Mesothelial cell of epicardium (in vitro differentiated cells): ENCODE measurements at regions not wholly inside any gene's neighbourhood (a gene's known extent, or its start where the extent isn't known, plus 50 kb on each side); places are given as distances from the start of the nearest gene placed in this dataset.

ENCODE experiments used
- DNase-seq, 2 experiments: peaks; one replicate each; pipeline ENCODE4 v3.0.0; 2021; ENCODE audit warnings: low spot score in 2 of 2; ENCODE audit not compliant: unreplicated experiment in 2 of 2
- H3K27ac Mint-ChIP-seq: 2 replicates; pipeline ENCODE4 v1.8.0; 2021; ENCODE audit warnings: mixed read lengths
- H3K27me3 Mint-ChIP-seq: 2 replicates; pipeline ENCODE4 v1.8.0; 2021; ENCODE audit warnings: low read depth, mixed read lengths
- H3K36me3 Mint-ChIP-seq: 2 replicates; pipeline ENCODE4 v1.8.0; 2021; ENCODE audit warnings: mixed read lengths
- H3K4me1 Mint-ChIP-seq: 2 replicates; pipeline ENCODE4 v1.8.0; 2021; ENCODE audit warnings: mixed read lengths
- H3K4me3 Mint-ChIP-seq: 2 replicates; pipeline ENCODE4 v1.8.0; 2021; ENCODE audit warnings: mild to moderate bottlenecking, moderate library complexity, mixed read lengths
- H3K9me3 Mint-ChIP-seq: 2 replicates; pipeline ENCODE4 v1.8.0; 2021; ENCODE audit warnings: mixed read lengths
- CTCF ChIP-seq: fragments of 200-600 bp; sonication (generic); IDR thresholded peaks from one replicate; pipeline ENCODE4 v1.5.0; 2021; ENCODE audit warnings: antibody characterized with exemption; ENCODE audit not compliant: unreplicated experiment

GRCh38 chr21:35611708-35612132 lies 448.6 kb downstream of the SETD4 start:
- Mint-ChIP-seq H3K4me3 (no peak overlapping the region), H3K27ac (no peak overlapping the region), H3K4me1 (peaks cover 2% of the 10 kb centered on the region), H3K27me3 (no peaks in the 10 kb centered on the region), H3K9me3 (peaks cover 5% of the 10 kb centered on the region), H3K36me3 (no peaks in the 10 kb centered on the region)
- TF ChIP-seq CTCF = no peak
- no peak for DNase-seq

- no peak for TF ChIP-seq CTCF
- no peak for DNase-seq
- no peak overlapping the region for H3K27ac Mint-ChIP-seq
- peaks cover 1% of the 10 kb centered on the region for H3K27me3 Mint-ChIP-seq
- no peaks in the 10 kb centered on the region for H3K36me3 Mint-ChIP-seq
- H3K4me3 Mint-ChIP-seq = no peak overlapping the region
- peaks cover 5% of the 10 kb centered on the region for H3K9me3 Mint-ChIP-seq
- peaks cover 2% of the 10 kb centered on the region for H3K4me1 Mint-ChIP-seq
Observed at GRCh38 chr21:35609263-35609662, 451.1 kb downstream of the SETD4 start.

- Mint-ChIP-seq H3K4me3 (no peak overlapping the region), H3K36me3 (no peaks in the 10 kb centered on the region), H3K27me3 (peaks cover 7% of the 10 kb centered on the region), H3K4me1 (no peaks in the 10 kb centered on the region), H3K9me3 (peaks cover 5% of the 10 kb centered on the region), H3K27ac (no peak overlapping the region)
- no peak for DNase-seq
- TF ChIP-seq CTCF = no peak
Observed at GRCh38 chr21:35607406-35607805, 452.9 kb downstream of the SETD4 start.

GRCh38 chr21:35606578-35606977 lies 453.7 kb downstream of the SETD4 start:
- H3K27me3 Mint-ChIP-seq = peaks cover 12% of the 10 kb centered on the region
- no peaks in the 10 kb centered on the region for H3K36me3 Mint-ChIP-seq
- peaks cover 5% of the 10 kb centered on the region for H3K9me3 Mint-ChIP-seq
- DNase-seq = no peak
- H3K27ac Mint-ChIP-seq = no peak overlapping the region
- no peaks in the 10 kb centered on the region for H3K4me1 Mint-ChIP-seq
- no peak overlapping the region for H3K4me3 Mint-ChIP-seq
- no peak for TF ChIP-seq CTCF

GRCh38 chr21:35606146-35606545 lies 454.2 kb downstream of the SETD4 start:
- no peaks in the 10 kb centered on the region for H3K36me3 Mint-ChIP-seq
- no peaks in the 10 kb centered on the region for H3K4me1 Mint-ChIP-seq
- TF ChIP-seq CTCF = no peak
- H3K9me3 Mint-ChIP-seq = peaks cover 5% of the 10 kb centered on the region
- H3K4me3 Mint-ChIP-seq = no peak overlapping the region
- peaks cover 12% of the 10 kb centered on the region for H3K27me3 Mint-ChIP-seq
- no peak overlapping the region for H3K27ac Mint-ChIP-seq
- DNase-seq = no peak

- H3K27ac Mint-ChIP-seq = no peak overlapping the region
- no peak overlapping the region for H3K4me3 Mint-ChIP-seq
- H3K4me1 Mint-ChIP-seq = no peaks in the 10 kb centered on the region
- H3K36me3 Mint-ChIP-seq = no peaks in the 10 kb centered on the region
- DNase-seq = no peak
- no peak for TF ChIP-seq CTCF
- H3K27me3 Mint-ChIP-seq = peaks cover 16% of the 10 kb centered on the region
- H3K9me3 Mint-ChIP-seq = peaks cover 5% of the 10 kb centered on the region
Observed at GRCh38 chr21:35603494-35603893, 456.8 kb downstream of the SETD4 start.
